A673 (cell line): ENCODE measurements at regions not wholly inside any gene's neighbourhood (a gene's known extent, or its start where the extent isn't known, plus 50 kb on each side); places are given as distances from the start of the nearest gene placed in this dataset.

Experiments used
- BruUV-seq: library from RNA; stranded (reverse); fragments of 400-500 nt; replicated peaks from 2 replicates; lab custom pipeline; 2021; lab: Mats Ljungman, UMichigan
- CTCF ChIA-PET: fragments of 300-600 bp; sonication (Branson Sonifier 250); formaldehyde crosslinking; loops from one replicate; lab custom pipeline; 2022; ENCODE audit warnings: antibody characterized with exemption; lab: Charles Lee
- POLR2A ChIA-PET: fragments of 300-600 bp; sonication (Branson Sonifier 250); formaldehyde crosslinking; loops from one replicate; lab custom pipeline; 2022; ENCODE audit warnings: antibody characterized with exemption; ENCODE audit not compliant: low non-redundant PET; lab: Charles Lee
- DNase-seq: peaks from one replicate; pipeline ENCODE4 v3.0.0-alpha.2; 2015; ENCODE audit warnings: low spot score
- H3K27ac ChIP-seq: fragments of 200-600 bp; sonication (generic); 2 replicates; pipeline ENCODE4 v1.5.1; 2016; ENCODE audit warnings: mixed run types, low read depth, mild to moderate bottlenecking, mixed read lengths, antibody characterized with exemption, low read length; ENCODE audit not compliant: poor library complexity, severe bottlenecking
- H3K27me3 ChIP-seq: fragments of 200-600 bp; sonication (generic); replicated peaks from 2 replicates; pipeline ENCODE4 v1.6.1; 2017; ENCODE audit warnings: mixed run types, low read depth, mild to moderate bottlenecking, mixed read lengths, antibody characterized with exemption, low read length; ENCODE audit not compliant: insufficient read depth, poor library complexity
- H3K36me3 ChIP-seq: fragments of 200-600 bp; sonication (generic); 2 replicates; pipeline ENCODE4 v1.6.1; 2016; ENCODE audit warnings: mixed run types, mild to moderate bottlenecking, mixed read lengths, antibody characterized with exemption, low read length; ENCODE audit not compliant: insufficient read depth, poor library complexity, severe bottlenecking
- H3K4me1 ChIP-seq: fragments of 200-600 bp; sonication (generic); 2 replicates; pipeline ENCODE4 v1.6.1; 2017; ENCODE audit warnings: mixed run types, mild to moderate bottlenecking, mixed read lengths, antibody characterized with exemption, low read length; ENCODE audit not compliant: insufficient read depth, poor library complexity, severe bottlenecking
- H3K4me3 ChIP-seq: fragments of 200-600 bp; sonication (generic); 2 replicates; pipeline ENCODE4 v1.5.1; 2016; ENCODE audit warnings: low read depth, mixed run types, mild to moderate bottlenecking, mixed read lengths, low read length; ENCODE audit not compliant: poor library complexity, severe bottlenecking
- H3K9me3 ChIP-seq: fragments of 200-600 bp; sonication (generic); 2 replicates; pipeline ENCODE4 v1.6.1; 2016; ENCODE audit warnings: mixed run types, low read depth, mild to moderate bottlenecking, mixed read lengths, antibody characterized with exemption, low read length; ENCODE audit not compliant: poor library complexity, severe bottlenecking
- EZH2 ChIP-seq: fragments of 200-600 bp; sonication (generic); IDR thresholded peaks from 2 replicates; pipeline ENCODE4 v1.6.1; 2017; ENCODE audit warnings: borderline replicate concordance, low read depth, mild to moderate bottlenecking, mixed read lengths, antibody characterized with exemption, low read length; ENCODE audit not compliant: poor library complexity, severe bottlenecking
- intact Hi-C: fragments of 100-400 bp; cut with micrococcal nuclease; formaldehyde crosslinking; loops from one replicate; pipeline ENCODE4 v1.10.0; 2022; ENCODE audit not compliant: unreplicated experiment
- TF ChIP-seq, protein P1 (sequence below): fragments of 300-800, 200-600 bp; sonication (generic); conservative IDR thresholded peaks from 2 replicates; pipeline ENCODE4 v1.5.1; 2017; ENCODE audit warnings: low read depth, mild to moderate bottlenecking, antibody characterized with exemption, low read length, moderate library complexity, mixed read lengths

- ChIA-PET CTCF (no interaction called here), POLR2A (no interaction called here)
- no peak overlapping the region for H3K4me3 ChIP-seq
- intact Hi-C loops, result no loop called here
- H3K4me1 ChIP-seq, result no peaks in the 10 kb centered on the region
- no peak for DNase-seq
- TF ChIP-seq, protein P1, sequence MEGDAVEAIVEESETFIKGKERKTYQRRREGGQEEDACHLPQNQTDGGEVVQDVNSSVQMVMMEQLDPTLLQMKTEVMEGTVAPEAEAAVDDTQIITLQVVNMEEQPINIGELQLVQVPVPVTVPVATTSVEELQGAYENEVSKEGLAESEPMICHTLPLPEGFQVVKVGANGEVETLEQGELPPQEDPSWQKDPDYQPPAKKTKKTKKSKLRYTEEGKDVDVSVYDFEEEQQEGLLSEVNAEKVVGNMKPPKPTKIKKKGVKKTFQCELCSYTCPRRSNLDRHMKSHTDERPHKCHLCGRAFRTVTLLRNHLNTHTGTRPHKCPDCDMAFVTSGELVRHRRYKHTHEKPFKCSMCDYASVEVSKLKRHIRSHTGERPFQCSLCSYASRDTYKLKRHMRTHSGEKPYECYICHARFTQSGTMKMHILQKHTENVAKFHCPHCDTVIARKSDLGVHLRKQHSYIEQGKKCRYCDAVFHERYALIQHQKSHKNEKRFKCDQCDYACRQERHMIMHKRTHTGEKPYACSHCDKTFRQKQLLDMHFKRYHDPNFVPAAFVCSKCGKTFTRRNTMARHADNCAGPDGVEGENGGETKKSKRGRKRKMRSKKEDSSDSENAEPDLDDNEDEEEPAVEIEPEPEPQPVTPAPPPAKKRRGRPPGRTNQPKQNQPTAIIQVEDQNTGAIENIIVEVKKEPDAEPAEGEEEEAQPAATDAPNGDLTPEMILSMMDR, result no peak
- TF ChIP-seq EZH2, result no peak
- no peaks in the 10 kb centered on the region for H3K36me3 ChIP-seq
- no peak overlapping the region for H3K27ac ChIP-seq
- no peaks in the 10 kb centered on the region for H3K9me3 ChIP-seq
- no peaks in the 10 kb centered on the region for H3K27me3 ChIP-seq
- no TSS peak for BruUV-seq
Measured at GRCh38 chr1:38699330-38700076, 160.1 kb downstream of the RRAGC start.

DNA sequence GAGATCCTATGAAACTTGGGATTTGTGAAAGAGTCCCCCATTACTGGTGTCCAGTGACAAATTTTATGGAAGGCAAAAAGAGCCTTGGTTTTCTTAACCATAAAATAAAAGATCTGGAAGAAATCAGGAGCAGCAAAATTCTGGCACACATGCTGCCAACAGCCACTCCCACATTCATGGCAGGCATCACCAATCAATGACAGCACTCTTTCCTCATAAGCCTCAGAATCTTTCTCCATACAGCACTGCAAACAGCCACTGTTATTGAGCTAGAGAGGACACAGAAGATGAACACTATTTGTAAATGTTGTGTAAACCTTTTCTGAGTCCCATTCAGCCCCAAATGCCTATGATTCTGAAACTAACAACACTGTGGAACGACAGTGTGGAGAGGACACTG lies 162.2 kb downstream of the RRAGC start:
- Histone ChIP-seq H3K27me3 (no peaks in the 10 kb centered on the region), H3K4me3 (no peak overlapping the region), H3K4me1 (no peaks in the 10 kb centered on the region), H3K27ac (no peak overlapping the region), H3K9me3 (no peaks in the 10 kb centered on the region), H3K36me3 (no peaks in the 10 kb centered on the region)
- POLR2A ChIA-PET, result no interaction called here
- TF ChIP-seq, protein P1, result no peak
- TF ChIP-seq EZH2, result no peak
- DNase-seq, result no peak
- CTCF ChIA-PET, result interaction anchor here (0.6 kb wide), 1 partner anchor 246 kb away, joined by 4 read pairs; no protein-coding TSS in a partner anchor
- BruUV-seq, result no TSS peak
- intact Hi-C loops, result no loop called here

- BruUV-seq, result no TSS peak
- CTCF ChIA-PET, result no interaction called here
Measured at GRCh38 chr1:38696371-38696770, 163.2 kb downstream of the RRAGC start.

More at GRCh38 chr1:38696371-38696770, 163.2 kb downstream of the RRAGC start:
- intact Hi-C loops, result no loop called here
- no peaks in the 10 kb centered on the region for H3K27me3 ChIP-seq
- no peaks in the 10 kb centered on the region for H3K4me1 ChIP-seq
- TF ChIP-seq, protein P1, result no peak
- no peak for TF ChIP-seq EZH2
- no peaks in the 10 kb centered on the region for H3K36me3 ChIP-seq
- no peak overlapping the region for H3K4me3 ChIP-seq
- H3K27ac ChIP-seq, result no peak overlapping the region
- H3K9me3 ChIP-seq, result no peaks in the 10 kb centered on the region
- no peak for DNase-seq
- POLR2A ChIA-PET, result no interaction called here
